Natural killer cell (primary cell): ENCODE measurements at regions not wholly inside any gene's neighbourhood (a gene's known extent, or its start where the extent isn't known, plus 50 kb on each side); places are given as distances from the start of the nearest gene placed in this dataset.

Experiments
- ATAC-seq, 3 donors: fragments of 150-1000 bp in 2 of 3; fragments of 200-7000 bp in 1 of 3; cut with Tn5 transposase; 1 replicate in 1 of 3; 2 replicates in 2 of 3; pipeline ENCODE4 v1.10.0; 2021; ENCODE audit warnings: mild to moderate bottlenecking in 2 of 3, moderate library complexity in 2 of 3
- DNase-seq, 2 donors: peaks; one replicate each; pipeline versions ENCODE4 v3.0.0 to v3.0.0-alpha.2; 2013 to 2021; ENCODE audit warnings: mixed read lengths in 1 of 2
- H3K27ac ChIP-seq: one replicate; pipeline ENCODE4 v1.5.1; 2013; ENCODE audit warnings: mild to moderate bottlenecking, low read length
- H3K27me3 ChIP-seq: one replicate; pipeline ENCODE4 v1.6.1; 2013; ENCODE audit warnings: low read length; ENCODE audit not compliant: control insufficient read depth, insufficient read depth
- H3K36me3 ChIP-seq: one replicate; pipeline ENCODE4 v1.6.1; 2013; ENCODE audit warnings: low read length; ENCODE audit not compliant: control insufficient read depth, insufficient read depth
- H3K4me1 ChIP-seq: one replicate; pipeline ENCODE4 v1.6.1; 2013; ENCODE audit warnings: low read length; ENCODE audit not compliant: control insufficient read depth, insufficient read depth
- H3K4me3 ChIP-seq: one replicate; pipeline ENCODE4 v1.5.1; 2013; ENCODE audit warnings: low read length
- H3K9me3 ChIP-seq: one replicate; pipeline ENCODE4 v1.6.1; 2013; ENCODE audit warnings: low read length; ENCODE audit not compliant: control insufficient read depth, insufficient read depth
- H3K27ac Mint-ChIP-seq, 2 donors: one replicate each; pipeline ENCODE4 v1.8.0; 2022; ENCODE audit warnings: mild to moderate bottlenecking in 2 of 2, mixed read lengths in 2 of 2, moderate library complexity in 1 of 2
- H3K27me3 Mint-ChIP-seq, 2 donors: one replicate each; pipeline ENCODE4 v1.8.0; 2022; ENCODE audit warnings: low read depth in 2 of 2, mixed read lengths in 2 of 2
- H3K36me3 Mint-ChIP-seq: one replicate; pipeline ENCODE4 v1.8.0; 2022; ENCODE audit warnings: mixed read lengths
- H3K4me1 Mint-ChIP-seq, 2 donors: one replicate each; pipeline ENCODE4 v1.8.0; 2022; ENCODE audit warnings: mixed read lengths in 2 of 2
- H3K4me3 Mint-ChIP-seq: one replicate; pipeline ENCODE4 v1.8.0; 2022; ENCODE audit warnings: mild to moderate bottlenecking, moderate library complexity, mixed read lengths
- H3K9me3 Mint-ChIP-seq, 2 donors: one replicate each; pipeline ENCODE4 v1.8.0; 2022; ENCODE audit warnings: mixed read lengths in 2 of 2
- WGBS: methylation state at CpG from one replicate; pipeline ENCODE4 v1.1.7; 2013; ENCODE audit warnings: missing lambda C conversion rate; ENCODE audit not compliant: insufficient coverage; 5-methylcytosine and 5-hydroxymethylcytosine counted together
- intact Hi-C: fragments of 100-400 bp; cut with micrococcal nuclease; formaldehyde crosslinking; loops from one replicate; pipeline ENCODE4 v1.14.2; 2022
- TF ChIP-seq, protein P1 (sequence below): fragments of 200-600 bp; IDR thresholded peaks from one replicate; pipeline ENCODE4 v1.8.0; 2022; ENCODE audit warnings: antibody characterized with exemption

GRCh38 chr6:165081944-165082532 is 227.4 kb downstream of the C6orf118 start:
- Mint-ChIP-seq H3K9me3 (peaks cover 6 to 10% of the 10 kb centered on the region in 2 donors), H3K36me3 (no peaks in the 10 kb centered on the region), H3K4me3 (no peak overlapping the region), H3K4me1 (no peaks in the 10 kb centered on the region), H3K27ac (no peak overlapping the region), H3K27me3 (no peaks in the 10 kb centered on the region)
- 75% methylated on average over 9 of the region's 9 CpGs for WGBS
- intact Hi-C loops: no loop called here
- Histone ChIP-seq H3K4me3 (no peak overlapping the region), H3K27me3 (no peaks in the 10 kb centered on the region), H3K4me1 (no peaks in the 10 kb centered on the region), H3K9me3 (no peaks in the 10 kb centered on the region), H3K27ac (no peak overlapping the region), H3K36me3 (no peaks in the 10 kb centered on the region)
- TF ChIP-seq, protein P1, sequence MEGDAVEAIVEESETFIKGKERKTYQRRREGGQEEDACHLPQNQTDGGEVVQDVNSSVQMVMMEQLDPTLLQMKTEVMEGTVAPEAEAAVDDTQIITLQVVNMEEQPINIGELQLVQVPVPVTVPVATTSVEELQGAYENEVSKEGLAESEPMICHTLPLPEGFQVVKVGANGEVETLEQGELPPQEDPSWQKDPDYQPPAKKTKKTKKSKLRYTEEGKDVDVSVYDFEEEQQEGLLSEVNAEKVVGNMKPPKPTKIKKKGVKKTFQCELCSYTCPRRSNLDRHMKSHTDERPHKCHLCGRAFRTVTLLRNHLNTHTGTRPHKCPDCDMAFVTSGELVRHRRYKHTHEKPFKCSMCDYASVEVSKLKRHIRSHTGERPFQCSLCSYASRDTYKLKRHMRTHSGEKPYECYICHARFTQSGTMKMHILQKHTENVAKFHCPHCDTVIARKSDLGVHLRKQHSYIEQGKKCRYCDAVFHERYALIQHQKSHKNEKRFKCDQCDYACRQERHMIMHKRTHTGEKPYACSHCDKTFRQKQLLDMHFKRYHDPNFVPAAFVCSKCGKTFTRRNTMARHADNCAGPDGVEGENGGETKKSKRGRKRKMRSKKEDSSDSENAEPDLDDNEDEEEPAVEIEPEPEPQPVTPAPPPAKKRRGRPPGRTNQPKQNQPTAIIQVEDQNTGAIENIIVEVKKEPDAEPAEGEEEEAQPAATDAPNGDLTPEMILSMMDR: no peak
- no peak for DNase-seq
- no peak for ATAC-seq

- H3K9me3 Mint-ChIP-seq: peaks cover 5 to 7% of the 10 kb centered on the region in 2 donors
- H3K9me3 ChIP-seq: no peaks in the 10 kb centered on the region
- H3K4me3 ChIP-seq: no peak overlapping the region
- DNase-seq (no peak), ATAC-seq (no peak)
- H3K27me3 ChIP-seq: no peaks in the 10 kb centered on the region
- H3K36me3 Mint-ChIP-seq: no peaks in the 10 kb centered on the region
- no peaks in the 10 kb centered on the region for H3K27me3 Mint-ChIP-seq
- no peak overlapping the region for H3K4me3 Mint-ChIP-seq
- 86% methylated on average over 1 of the region's 2 CpGs for WGBS
- H3K36me3 ChIP-seq: no peaks in the 10 kb centered on the region
- intact Hi-C loops: no loop called here
- no peak overlapping the region for H3K27ac Mint-ChIP-seq
- TF ChIP-seq, protein P1: no peak
- no peaks in the 10 kb centered on the region for H3K4me1 ChIP-seq
- H3K27ac ChIP-seq: no peak overlapping the region
- H3K4me1 Mint-ChIP-seq: no peaks in the 10 kb centered on the region
These were observed 231.5 kb downstream of the C6orf118 start for GRCh38 chr6:165077876-165078275.

GRCh38 chr6:165071906-165072305 is 237.5 kb downstream of the C6orf118 start:
- Mint-ChIP-seq H3K27ac (no peak overlapping the region), H3K9me3 (peaks cover 5 to 8% of the 10 kb centered on the region in 2 donors), H3K4me3 (no peak overlapping the region), H3K36me3 (peaks cover 6% of the 10 kb centered on the region), H3K27me3 (no peaks in the 10 kb centered on the region), H3K4me1 (no peaks in the 10 kb centered on the region)
- H3K4me1 ChIP-seq: no peaks in the 10 kb centered on the region
- no peaks in the 10 kb centered on the region for H3K9me3 ChIP-seq
- H3K27me3 ChIP-seq: no peaks in the 10 kb centered on the region
- 76% methylated on average over 4 of the region's 4 CpGs for WGBS
- DNase-seq (no peak), ATAC-seq (no peak)
- intact Hi-C loops: no loop called here
- no peak overlapping the region for H3K27ac ChIP-seq
- H3K4me3 ChIP-seq: no peak overlapping the region
- TF ChIP-seq, protein P1: no peak
- no peaks in the 10 kb centered on the region for H3K36me3 ChIP-seq

DNA sequence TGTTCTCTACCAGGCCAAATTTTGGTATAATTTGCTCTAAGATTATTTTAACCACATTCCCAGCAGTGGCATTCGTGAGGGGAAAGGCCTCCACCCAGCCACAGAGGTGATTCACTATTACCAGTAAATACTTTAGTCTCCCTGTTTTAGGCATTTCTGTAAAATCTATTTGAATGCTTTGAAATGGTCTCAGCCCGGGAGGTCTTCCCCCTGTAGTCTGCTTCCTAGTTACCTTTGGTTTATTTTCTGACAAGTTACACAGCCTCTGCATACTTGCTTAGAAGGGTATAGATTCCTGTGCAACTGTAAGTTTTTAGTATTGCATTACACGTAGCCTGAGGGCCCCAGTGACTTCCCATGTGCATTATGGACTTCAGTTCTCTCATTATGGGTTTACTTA is 248.7 kb downstream of the C6orf118 start:
- TF ChIP-seq, protein P1: no peak
- peaks cover 22 to 26% of the 10 kb centered on the region in 2 donors for H3K9me3 Mint-ChIP-seq
- H3K4me3 Mint-ChIP-seq: no peak overlapping the region
- H3K4me3 ChIP-seq: no peak overlapping the region
- no peak overlapping the region for H3K27ac Mint-ChIP-seq
- DNase-seq (no peak), ATAC-seq (no peak)
- H3K27me3 ChIP-seq: no peaks in the 10 kb centered on the region
- H3K27me3 Mint-ChIP-seq: no peaks in the 10 kb centered on the region
- peaks cover 13% of the 10 kb centered on the region for H3K36me3 Mint-ChIP-seq
- H3K9me3 ChIP-seq: peaks cover 17% of the 10 kb centered on the region
- no peaks in the 10 kb centered on the region for H3K4me1 Mint-ChIP-seq
- WGBS: 67% methylated on average over 3 of the region's 3 CpGs
- H3K36me3 ChIP-seq: no peaks in the 10 kb centered on the region
- no peak overlapping the region for H3K27ac ChIP-seq
- H3K4me1 ChIP-seq: no peaks in the 10 kb centered on the region
- intact Hi-C loops: no loop called here
